ENCODE measurements at regions not wholly inside any gene's neighbourhood (a gene's known extent, or its start where the extent isn't known, plus 50 kb on each side); places are given as distances from the start of the nearest gene placed in this dataset.

GRCh38 chr3:194249323-194250097 is 101.6 kb downstream of the CPN2 start:
- DNase-seq (ENCODE audit: low spot score) = peak; percentile 47

- no peak for DNase-seq (ENCODE audit: low spot score)
Measured at GRCh38 chr3:194250098-194251002, 100.8 kb downstream of the CPN2 start.

- no peak for DNase-seq (ENCODE audit: low spot score)
Measured at GRCh38 chr3:194251007-194251406, 100.1 kb downstream of the CPN2 start.

- no peak for DNase-seq (ENCODE audit: low spot score)
Measured at GRCh38 chr3:194251461-194251860, 99.7 kb downstream of the CPN2 start.

- no peak for DNase-seq (ENCODE audit: low spot score)
Measured at GRCh38 chr3:194251891-194252560, 99.1 kb downstream of the CPN2 start.

- DNase-seq (ENCODE audit: low spot score) = no peak
Measured at GRCh38 chr3:194253270-194253669, 97.9 kb downstream of the CPN2 start.

GRCh38 chr3:194254040-194254439 is 97.1 kb downstream of the CPN2 start:
- no peak for DNase-seq (ENCODE audit: low spot score)

GRCh38 chr3:194255252-194256039 is 95.7 kb downstream of the CPN2 start:
- DNase-seq (ENCODE audit: low spot score) = peak; percentile 91

GRCh38 chr3:194256040-194256945 is 94.8 kb downstream of the CPN2 start:
- DNase-seq (ENCODE audit: low spot score) = peak; percentile 84

GRCh38 chr3:194257151-194257621 is 93.9 kb downstream of the CPN2 start:
- DNase-seq (ENCODE audit: low spot score) = peak; percentile 60

- DNase-seq (ENCODE audit: low spot score) = peak; percentile 57
Measured at GRCh38 chr3:194257916-194258668, 93.0 kb downstream of the CPN2 start.

- peak; percentile 59 for DNase-seq (ENCODE audit: low spot score)
Measured at GRCh38 chr3:194259982-194260766, 91.0 kb downstream of the CPN2 start.

- DNase-seq (ENCODE audit: low spot score) = peak; percentile 60
Measured at GRCh38 chr3:194261581-194262063, 89.5 kb downstream of the CPN2 start.

GRCh38 chr3:194262176-194262924 is 88.8 kb downstream of the CPN2 start:
- DNase-seq (ENCODE audit: low spot score) = peak; percentile 45

GRCh38 chr3:194262925-194263305 is 88.2 kb downstream of the CPN2 start:
- DNase-seq (ENCODE audit: low spot score) = peak; percentile 26

- peak; percentile 53 for DNase-seq (ENCODE audit: low spot score)
Measured at GRCh38 chr3:194264631-194265504, 86.3 kb downstream of the CPN2 start.

All from mesenteric fat pad (tissue), 1 donor.